ENCODE measurements at regions not wholly inside any gene's neighbourhood (a gene's known extent, or its start where the extent isn't known, plus 50 kb on each side); places are given as distances from the start of the nearest gene placed in this dataset.
"Not testable (repeated sequence)": the region's sequence is repeated elsewhere in the genome, so short reads cannot be mapped to it uniquely, and the experiment has no call there.

GRCh38 chr6:121549736-121550135 lies 114.3 kb downstream of the GJA1 start:
- no peak for DNase-seq

DNA sequence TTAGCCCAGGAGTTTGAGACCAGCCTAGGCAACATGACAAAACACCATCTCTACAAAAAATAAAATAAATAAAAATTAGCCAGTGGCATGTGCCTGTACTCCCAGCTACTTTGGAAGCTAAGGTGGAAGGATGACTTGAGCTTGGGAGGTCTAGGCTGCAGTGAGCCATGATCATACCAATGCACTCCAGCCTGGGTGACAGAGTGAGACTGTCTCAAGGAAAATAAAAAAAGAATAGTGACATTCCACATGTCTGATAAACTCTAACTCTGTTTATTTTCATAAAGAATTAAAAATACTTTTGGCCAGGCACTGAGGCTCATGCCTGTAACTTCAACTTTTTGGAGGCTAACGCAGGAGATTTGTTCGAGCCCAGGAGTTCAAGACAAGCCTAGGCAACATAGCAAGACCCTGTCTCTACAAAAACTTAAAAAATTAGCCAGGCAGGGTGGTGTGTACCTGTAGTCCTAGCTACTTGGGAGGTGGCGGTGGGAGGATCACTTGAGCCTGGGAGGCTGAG lies 115.1 kb downstream of the GJA1 start:
- DNase-seq, result no peak

GRCh38 chr6:121555201-121555600 lies 119.8 kb downstream of the GJA1 start:
- DNase-seq, result no peak

- not testable (repeated sequence) for DNase-seq
Observed at GRCh38 chr6:121556149-121556548, 120.7 kb downstream of the GJA1 start.

DNA sequence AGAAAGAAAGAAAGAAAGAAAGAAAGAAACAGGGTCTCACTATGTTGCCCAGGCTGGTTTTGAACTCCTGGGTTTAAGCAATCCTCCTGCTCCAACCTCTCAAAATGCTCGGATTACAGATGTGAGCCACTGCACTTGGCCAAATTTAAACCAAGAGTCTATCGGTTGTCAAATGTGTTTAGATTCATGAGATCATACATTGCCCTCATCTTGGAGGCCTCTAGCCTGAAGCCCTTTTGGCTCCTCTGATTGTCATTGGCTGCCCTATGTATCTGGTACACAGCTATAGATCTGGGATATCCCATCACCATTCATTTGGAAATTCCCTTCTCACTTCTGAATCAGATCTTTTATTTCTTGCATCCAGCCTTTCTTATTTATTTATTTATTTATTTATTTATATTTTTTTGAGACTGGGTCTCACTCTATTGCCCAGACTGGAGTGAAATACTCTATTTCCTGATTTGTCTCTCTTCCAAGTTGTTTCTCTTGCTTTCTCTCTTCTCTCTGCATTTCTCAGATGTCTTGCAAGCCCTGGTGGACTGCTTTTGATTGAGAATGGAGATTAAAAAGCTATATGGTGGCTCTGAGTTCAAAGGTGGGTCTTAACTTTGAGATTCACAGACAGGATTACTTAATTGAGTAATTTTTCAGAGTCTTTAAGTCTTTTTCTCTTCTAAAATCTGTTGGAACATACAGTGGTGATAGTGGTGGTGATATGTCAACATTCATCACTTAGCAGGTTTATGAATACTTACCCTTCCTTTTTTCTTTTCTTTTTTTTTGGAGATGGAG lies 121.9 kb downstream of the GJA1 start:
- DNase-seq, result no peak

- no peak for DNase-seq
Observed at GRCh38 chr6:121559611-121560269, 124.3 kb downstream of the GJA1 start.

DNA sequence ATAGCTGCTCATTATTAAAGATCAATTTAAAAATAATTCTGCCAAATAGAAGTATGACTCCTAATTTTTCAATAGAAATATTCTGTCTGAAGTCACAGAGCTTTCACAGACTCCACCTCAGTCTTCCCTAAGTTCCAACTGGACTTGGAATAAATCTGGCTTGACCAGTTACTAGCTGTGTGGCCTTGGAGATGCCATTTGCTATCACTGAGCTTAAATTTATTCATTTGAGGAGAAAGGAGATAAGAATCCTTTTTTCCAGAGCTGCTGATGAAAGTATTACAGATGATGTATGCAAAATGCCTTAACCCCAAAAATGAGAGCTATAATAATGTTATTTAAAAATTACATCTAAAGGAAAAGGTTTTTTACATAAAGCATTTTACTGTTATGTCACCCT lies 125.0 kb downstream of the GJA1 start:
- DNase-seq, result no peak

DNA sequence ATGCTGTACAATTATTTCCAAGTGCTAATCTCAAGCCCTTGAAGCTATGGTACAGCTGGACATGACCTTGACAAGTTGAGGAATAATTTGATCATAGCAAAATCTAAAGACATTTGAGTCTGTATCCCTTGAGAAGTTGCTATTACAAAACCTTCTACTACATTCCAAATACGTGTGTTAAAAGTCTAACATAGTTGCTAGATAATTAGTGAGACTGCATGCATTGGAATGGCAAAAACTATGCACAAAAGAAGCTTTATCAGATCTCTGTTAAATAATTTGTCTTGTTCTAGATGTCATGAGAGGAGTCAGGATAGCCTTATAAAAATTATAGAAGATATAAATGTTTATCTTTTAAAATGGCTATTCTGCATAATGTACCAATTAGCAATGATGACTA lies 127.8 kb downstream of the GJA1 start:
- DNase-seq, result no peak

GRCh38 chr6:121564529-121564928 lies 129.1 kb downstream of the GJA1 start:
- not testable (repeated sequence) for DNase-seq

DNA sequence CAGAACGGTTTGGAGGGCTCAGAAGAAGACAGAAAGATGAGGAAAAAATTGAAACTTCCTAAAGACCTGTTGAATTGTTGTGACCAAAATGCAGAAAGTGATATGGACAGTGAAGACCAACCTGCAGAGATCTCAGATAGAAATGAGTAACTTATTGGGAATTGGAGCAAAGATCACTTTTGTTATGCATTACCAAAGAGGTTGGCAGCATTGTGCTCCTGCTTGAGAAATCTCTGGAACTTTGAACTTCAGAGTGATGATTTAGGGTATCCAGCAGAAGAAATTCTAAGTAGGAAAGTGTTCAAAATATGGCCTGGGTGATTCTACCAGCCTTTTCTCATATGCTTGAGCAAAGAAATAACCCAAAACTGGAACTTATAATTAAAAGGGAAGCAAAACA lies 136.0 kb downstream of the GJA1 start:
- DNase-seq, result no peak

GRCh38 chr6:121573481-121573880 lies 138.0 kb downstream of the GJA1 start:
- DNase-seq, result no peak

GRCh38 chr6:121578216-121578615 lies 142.8 kb downstream of the GJA1 start:
- DNase-seq, result no peak

GRCh38 chr6:121579478-121579877 lies 144.0 kb downstream of the GJA1 start:
- DNase-seq, result no peak

GRCh38 chr6:121581327-121581726 lies 145.9 kb downstream of the GJA1 start:
- DNase-seq, result no peak

- no peak for DNase-seq
Observed at GRCh38 chr6:121582262-121582661, 146.8 kb downstream of the GJA1 start.

DNA sequence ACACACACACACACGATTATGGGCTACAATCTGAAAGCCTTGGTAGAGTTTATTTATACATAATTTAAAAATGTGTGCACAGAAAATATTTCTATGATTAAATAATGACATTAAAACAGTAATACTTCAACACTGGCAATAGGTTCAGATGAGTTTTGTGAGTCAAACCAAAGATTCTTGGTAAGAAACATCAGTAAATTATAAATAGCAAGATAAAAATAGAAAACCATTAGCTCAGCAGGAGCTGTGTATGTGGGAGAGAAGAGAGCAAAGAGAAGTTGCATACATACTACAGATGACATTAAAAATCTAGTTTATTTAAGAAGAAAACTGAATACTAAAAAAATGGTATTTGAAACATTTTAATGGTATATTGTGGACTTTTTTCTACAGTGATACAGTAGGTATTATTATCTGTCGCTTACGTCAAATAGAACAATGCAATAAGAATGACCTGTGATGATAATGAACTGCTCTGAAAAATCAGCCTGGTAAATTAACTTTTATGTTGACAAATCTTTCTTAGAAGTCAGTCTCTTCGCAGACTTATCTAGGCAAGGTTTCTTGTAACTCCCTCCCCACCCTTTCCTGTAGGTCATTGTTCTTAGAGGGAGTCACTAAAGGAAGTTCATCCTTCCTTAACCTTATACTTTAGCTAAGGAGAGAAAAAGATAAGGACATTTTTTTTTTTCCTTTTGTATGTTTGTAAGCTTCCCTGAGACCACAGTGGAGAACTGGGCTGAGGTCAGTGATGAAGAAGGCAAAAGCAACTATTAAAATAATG lies 149.3 kb downstream of the GJA1 start:
- DNase-seq, result no peak

GRCh38 chr6:121590438-121590837 lies 155.0 kb downstream of the GJA1 start:
- no peak for DNase-seq

GRCh38 chr6:121590916-121591315 lies 155.5 kb downstream of the GJA1 start:
- DNase-seq, result no peak

DNA sequence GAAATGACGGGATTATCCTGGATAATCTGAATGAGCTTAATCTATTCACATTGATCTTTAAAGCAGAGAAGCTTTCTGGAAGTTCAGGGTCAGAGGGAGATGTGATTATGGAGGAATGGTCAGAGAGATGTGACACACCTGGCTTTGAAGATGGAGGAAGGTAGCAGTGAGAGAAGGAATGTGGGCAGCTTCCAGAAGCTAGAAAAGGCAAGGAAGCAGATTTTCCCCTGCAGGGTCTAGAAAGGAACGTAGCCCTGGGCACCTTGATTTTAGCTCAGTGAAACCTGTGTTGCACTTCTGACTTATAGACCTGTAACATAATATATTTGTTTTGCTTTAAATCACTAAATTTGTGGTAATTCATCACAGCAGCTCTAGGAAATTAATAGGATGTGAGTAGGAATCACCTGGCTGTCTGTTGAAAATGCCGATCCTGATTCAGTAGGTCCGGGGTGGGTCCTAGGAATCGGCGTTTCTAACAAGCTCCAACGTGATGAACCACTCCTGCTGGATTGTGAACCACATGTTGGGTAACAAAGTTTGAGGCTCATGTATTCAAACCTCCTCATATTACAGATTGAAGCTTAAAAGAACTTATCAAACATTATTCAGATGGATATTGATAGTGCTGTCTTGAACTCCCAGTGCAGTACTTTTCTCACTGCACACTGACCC lies 157.0 kb downstream of the GJA1 start:
- DNase-seq, result no peak

GRCh38 chr6:121593011-121593641 lies 157.7 kb downstream of the GJA1 start:
- DNase-seq, result peak; percentile 16

DNA sequence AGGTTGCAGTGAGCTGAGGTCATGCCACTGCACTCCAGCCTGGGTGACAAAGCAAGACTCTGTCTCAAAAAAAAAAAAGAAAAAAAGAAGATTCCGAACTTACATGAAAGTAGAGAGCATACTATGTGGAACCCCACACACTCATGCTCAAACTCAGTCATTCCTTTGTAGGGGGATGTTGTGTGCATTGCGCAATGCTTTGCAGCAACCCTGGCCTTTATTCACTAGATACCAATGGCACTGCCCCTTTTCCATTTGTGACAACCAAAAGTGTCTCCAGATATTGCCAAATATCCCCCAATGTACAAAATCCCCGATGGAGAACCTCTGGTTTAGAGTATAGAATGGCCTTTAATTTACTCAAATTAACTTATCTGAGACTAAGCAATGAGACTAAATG lies 158.6 kb downstream of the GJA1 start:
- no peak for DNase-seq

- DNase-seq, result no peak
Observed at GRCh38 chr6:121595646-121596045, 160.2 kb downstream of the GJA1 start.
